HepG2 (cell line): ENCODE measurements at regions not wholly inside any gene's neighbourhood (a gene's known extent, or its start where the extent isn't known, plus 50 kb on each side); places are given as distances from the start of the nearest gene placed in this dataset.
"Not testable (repeated sequence)": the region's sequence is repeated elsewhere in the genome, so short reads cannot be mapped to it uniquely, and the experiment has no call there.

Experiments used
- ATAC-seq: fragments of 200-7000 bp; cut with Tn5 transposase; 3 replicates; pipeline ENCODE4 v1.9.1; 2020; ENCODE audit warnings: mild to moderate bottlenecking, moderate library complexity
- BruUV-seq: library from RNA; stranded (reverse); fragments of 400-500 nt; replicated peaks from 2 replicates; lab custom pipeline; 2021; lab: Mats Ljungman, UMichigan
- CTCF ChIA-PET: fragments of 300-600 bp; formaldehyde crosslinking; extraction: SDS; loops from one replicate; lab custom pipeline; 2021; ENCODE audit warnings: low total read pairs, inconsistent platforms, low intra/inter-chr PET ratio; lab: Yijun Ruan, JAX
- POLR2A ChIA-PET: fragments of 350-600 bp; sonication (Branson Sonifier 250); formaldehyde crosslinking; loops from one replicate; lab custom pipeline; 2020; ENCODE audit warnings: antibody characterized with exemption, inconsistent platforms; lab: Yijun Ruan, JAX
- DNase-seq: peaks from one replicate; pipeline ENCODE4 v3.0.0-alpha.2; 2015; ENCODE audit warnings: low spot score
- FAIRE-seq: peaks from 3 replicates; lab custom pipeline; 2011; peaks lifted over from hg19 to GRCh38; lab: Jason Lieb, UNC
- H2AFZ ChIP-seq: one replicate; pipeline ENCODE4 v1.6.1; 2011; ENCODE audit warnings: low read length, inconsistent platforms
- H3K27ac ChIP-seq: fragments of 300-600 bp; 3 replicates; pipeline ENCODE4 v1.8.0; 2011; ENCODE audit warnings: mixed run types, mild to moderate bottlenecking, mixed read lengths, low read length, inconsistent platforms; ENCODE audit not compliant: insufficient read depth; ENCODE audit errors: extremely low read length
- H3K27me3 ChIP-seq, 2 experiments: fragments of 200-600 bp in 1 of 2; 2 replicates in 1 of 2; 3 replicates in 1 of 2; pipeline versions ENCODE4 v1.6.0 to v1.8.0; 2011; ENCODE audit warnings: low read length in 2 of 2, mild to moderate bottlenecking in 2 of 2, moderate library complexity in 2 of 2, inconsistent platforms in 1 of 2; ENCODE audit not compliant: insufficient read depth in 2 of 2, control insufficient read depth in 1 of 2
- H3K36me3 ChIP-seq, 2 experiments: fragments of 200-600 bp in 1 of 2; replicated peaks in 1 of 2; 2 replicates in 1 of 2; 3 replicates in 1 of 2; pipeline versions ENCODE4 v1.5.1 to v1.8.0; 2011; ENCODE audit warnings: low read length in 2 of 2, inconsistent platforms in 1 of 2; ENCODE audit not compliant: insufficient read depth in 2 of 2, control insufficient read depth in 1 of 2
- H3K4me1 ChIP-seq: 2 replicates; pipeline ENCODE4 v1.5.1; 2012; ENCODE audit warnings: low read length, inconsistent platforms; ENCODE audit not compliant: insufficient read depth
- H3K4me2 ChIP-seq: 2 replicates; pipeline ENCODE4 v1.6.0; 2011; ENCODE audit warnings: low read depth, low read length, inconsistent platforms
- H3K4me3 ChIP-seq, 3 experiments: fragments of 200-600 bp in 1 of 3; sonication (generic), shearing (Covaris generic) in 1 of 3; replicated peaks in 1 of 3; 2 replicates each; pipeline ENCODE4 v1.5.1; 2011 to 2016; ENCODE audit warnings: low read length in 3 of 3, inconsistent platforms in 2 of 3, low read depth in 2 of 3, mild to moderate bottlenecking in 2 of 3, control low read depth in 1 of 3, mixed read lengths in 1 of 3; ENCODE audit not compliant: insufficient read depth in 1 of 3
- H3K79me2 ChIP-seq: one replicate; pipeline ENCODE4 v1.6.1; 2011; ENCODE audit warnings: low read length, inconsistent platforms; ENCODE audit not compliant: insufficient read depth
- H3K9ac ChIP-seq: 2 replicates; pipeline ENCODE4 v1.6.0; 2011; ENCODE audit warnings: mild to moderate bottlenecking, low read depth, low read length, inconsistent platforms; ENCODE audit not compliant: insufficient read depth
- H3K9me3 ChIP-seq: 2 replicates; pipeline ENCODE4 v1.5.1; 2012; ENCODE audit warnings: mild to moderate bottlenecking, low read length
- H4K20me1 ChIP-seq: 2 replicates; pipeline ENCODE4 v1.6.0; 2011; ENCODE audit warnings: inconsistent platforms, mild to moderate bottlenecking, low read length, moderate library complexity; ENCODE audit not compliant: insufficient read depth
- WGBS: methylation state at CpG from one replicate; pipeline ENCODE4 v1.1.6; 2017; ENCODE audit warnings: low lambda C conversion rate; 5-methylcytosine and 5-hydroxymethylcytosine counted together
- in situ Hi-C: cut with HindIII; loops from 2 replicates; pipeline ENCODE4 v1.10.0; 2017; ENCODE audit warnings: low pct_unique_long_range_greater_than_20kb; ENCODE audit not compliant: extremely low pct_ligation_motif_present
- intact Hi-C: fragments of 100-400 bp; cut with micrococcal nuclease; formaldehyde crosslinking; loops from one replicate; pipeline ENCODE4 v1.10.0; 2022; ENCODE audit not compliant: unreplicated experiment

GRCh38 chr1:149356152-149356551 lies 118.7 kb upstream of the NBPF19 start:
- POLR2A ChIA-PET, H3K36me3 ChIP-seq, H3K4me1 ChIP-seq, H3K9me3 ChIP-seq, H3K79me2 ChIP-seq, H3K9ac ChIP-seq, BruUV-seq, H3K4me2 ChIP-seq, CTCF ChIA-PET, H4K20me1 ChIP-seq, intact Hi-C loops, H3K27ac ChIP-seq, DNase-seq, H3K27me3 ChIP-seq, H3K4me3 ChIP-seq, FAIRE-seq, ATAC-seq, H2AFZ ChIP-seq, in situ Hi-C loops: not testable (repeated sequence)
- WGBS, result no CpG with 5 or more reads among the region's 4 CpGs

GRCh38 chr1:149360351-149360750 lies 114.5 kb upstream of the NBPF19 start:
- in situ Hi-C loops, FAIRE-seq: not testable (repeated sequence)
- no CpG with 5 or more reads among the region's 3 CpGs for WGBS

GRCh38 chr1:149361310-149361709 lies 113.5 kb upstream of the NBPF19 start:
- H3K79me2 ChIP-seq, H3K4me1 ChIP-seq, H3K4me2 ChIP-seq, H3K4me3 ChIP-seq, H3K36me3 ChIP-seq, FAIRE-seq, H3K9ac ChIP-seq, H2AFZ ChIP-seq, intact Hi-C loops, BruUV-seq, in situ Hi-C loops, H3K9me3 ChIP-seq, H4K20me1 ChIP-seq, POLR2A ChIA-PET, H3K27ac ChIP-seq, H3K27me3 ChIP-seq, CTCF ChIA-PET, DNase-seq, ATAC-seq: not testable (repeated sequence)
- no CpG with 5 or more reads among the region's 2 CpGs for WGBS

More at GRCh38 chr1:149360351-149360750, 114.5 kb upstream of the NBPF19 start:
- BruUV-seq, CTCF ChIA-PET, H3K27ac ChIP-seq, H2AFZ ChIP-seq, H3K4me3 ChIP-seq, DNase-seq, H3K4me2 ChIP-seq, H3K4me1 ChIP-seq, POLR2A ChIA-PET, H3K27me3 ChIP-seq, intact Hi-C loops, H4K20me1 ChIP-seq, ATAC-seq, H3K9me3 ChIP-seq, H3K79me2 ChIP-seq, H3K36me3 ChIP-seq, H3K9ac ChIP-seq: not testable (repeated sequence)

- DNase-seq, ATAC-seq, H3K27me3 ChIP-seq, H3K9me3 ChIP-seq, H4K20me1 ChIP-seq, H3K79me2 ChIP-seq, H2AFZ ChIP-seq, BruUV-seq, FAIRE-seq, H3K36me3 ChIP-seq, CTCF ChIA-PET, H3K4me1 ChIP-seq, POLR2A ChIA-PET, in situ Hi-C loops, H3K4me3 ChIP-seq, H3K27ac ChIP-seq, H3K9ac ChIP-seq, intact Hi-C loops, H3K4me2 ChIP-seq: not testable (repeated sequence)
- WGBS, result no CpG with 5 or more reads among the region's 1 CpG
Measured at GRCh38 chr1:149364188-149364981, 110.5 kb upstream of the NBPF19 start.
